ENCODE measurements at regions not wholly inside any gene's neighbourhood (a gene's known extent, or its start where the extent isn't known, plus 50 kb on each side); places are given as distances from the start of the nearest gene placed in this dataset.

GRCh38 chr12:127944211-127944899 lies 322.6 kb upstream of the TMEM132C start:
- no peak for FAIRE-seq
- CTCF ChIA-PET, result no interaction called here

GRCh38 chr12:127957001-127957660 lies 309.8 kb upstream of the TMEM132C start:
- BruUV-seq (replicated peaks), result no TSS peak
- intact Hi-C loops (cut with micrococcal nuclease), result no loop called here
- no peaks in the 10 kb centered on the region for H4K20me1 ChIP-seq (replicated peaks; ENCODE audit: control insufficient read depth, extremely low read depth, insufficient read depth, low read length)
- CTCF ChIA-PET, result no interaction called here
- H3K36me3 ChIP-seq (ENCODE audit: control insufficient read depth in 2 of 2, extremely low read depth in 1 of 2, insufficient read depth in 2 of 2, low read length in 2 of 2), result no peaks in the 10 kb centered on the region
- POLR2A ChIA-PET, result no interaction called here
- H3K4me2 ChIP-seq (ENCODE audit: insufficient read depth, low read length), result no peak overlapping the region
- H3K4me3 ChIP-seq (replicated peaks in 1 of 3; ENCODE audit: insufficient read depth in 1 of 3, low read depth in 1 of 3, low read length in 3 of 3), result no peak overlapping the region
- no peak overlapping the region for H2AFZ ChIP-seq (ENCODE audit: low read depth, low read length)
- peaks cover 7% of the 10 kb centered on the region for H3K9me3 ChIP-seq (replicated peaks; ENCODE audit: control insufficient read depth, insufficient read depth, low read length)
- H3K27ac ChIP-seq (ENCODE audit: insufficient read depth, low read depth, low read length), result no peak overlapping the region
- H3K9me1 ChIP-seq (replicated peaks; ENCODE audit: control insufficient read depth, extremely low read depth, insufficient read depth, low read length), result no peaks in the 10 kb centered on the region
- dilution Hi-C loops (cut with MboI; ENCODE audit: extremely low pct_ligation_motif_present, low sequenced_read_pairs), result no loop called here
- no peaks in the 10 kb centered on the region for H3K4me1 ChIP-seq (ENCODE audit: control insufficient read depth, extremely low read depth, insufficient read depth, low read length)
- no peak overlapping the region for H3K9ac ChIP-seq (replicated peaks; ENCODE audit: extremely low read depth, insufficient read depth, low read length)
- DNase-seq (ENCODE audit: low read depth, low spot score), result no peak
- no peak for FAIRE-seq
- TF ChIP-seq POLR2A (IDR thresholded peaks at IDR 0.05; ENCODE audit: low read depth, low read length), result no peak
- no peaks in the 10 kb centered on the region for H3K27me3 ChIP-seq (ENCODE audit: control insufficient read depth in 2 of 2, insufficient read depth in 2 of 2, low read length in 2 of 2)
- H3K79me2 ChIP-seq (ENCODE audit: control insufficient read depth, insufficient read depth, low read length), result no peaks in the 10 kb centered on the region

More at GRCh38 chr12:127944211-127944899, 322.6 kb upstream of the TMEM132C start:
- no peak overlapping the region for H2AFZ ChIP-seq (ENCODE audit: low read depth, low read length)
- H3K79me2 ChIP-seq (ENCODE audit: control insufficient read depth, insufficient read depth, low read length), result no peaks in the 10 kb centered on the region
- no peak overlapping the region for H3K27ac ChIP-seq (ENCODE audit: insufficient read depth, low read depth, low read length)
- no peaks in the 10 kb centered on the region for H3K36me3 ChIP-seq (ENCODE audit: control insufficient read depth in 2 of 2, extremely low read depth in 1 of 2, insufficient read depth in 2 of 2, low read length in 2 of 2)
- POLR2A ChIA-PET, result no interaction called here
- H3K9ac ChIP-seq (replicated peaks; ENCODE audit: extremely low read depth, insufficient read depth, low read length), result no peak overlapping the region
- H3K4me1 ChIP-seq (ENCODE audit: control insufficient read depth, extremely low read depth, insufficient read depth, low read length), result no peaks in the 10 kb centered on the region
- no peak overlapping the region for H3K4me3 ChIP-seq (replicated peaks in 1 of 3; ENCODE audit: insufficient read depth in 1 of 3, low read depth in 1 of 3, low read length in 3 of 3)
- no peak for DNase-seq (ENCODE audit: low read depth, low spot score)
- dilution Hi-C loops (cut with MboI; ENCODE audit: extremely low pct_ligation_motif_present, low sequenced_read_pairs), result no loop called here
- H4K20me1 ChIP-seq (replicated peaks; ENCODE audit: control insufficient read depth, extremely low read depth, insufficient read depth, low read length), result no peaks in the 10 kb centered on the region
- H3K27me3 ChIP-seq (ENCODE audit: control insufficient read depth in 2 of 2, insufficient read depth in 2 of 2, low read length in 2 of 2), result no peaks in the 10 kb centered on the region
- peaks cover under 1% of the 10 kb centered on the region for H3K9me3 ChIP-seq (replicated peaks; ENCODE audit: control insufficient read depth, insufficient read depth, low read length)
- no TSS peak for BruUV-seq (replicated peaks)
- TF ChIP-seq POLR2A (IDR thresholded peaks at IDR 0.05; ENCODE audit: low read depth, low read length) (no peak), FOS (IDR thresholded peaks at IDR 0.05; ENCODE audit: borderline replicate concordance, insufficient read depth, low read length) (no peak), POLR2AphosphoS5 (IDR thresholded peaks at IDR 0.05; ENCODE audit: insufficient read depth, low read depth, low read length) (no peak), MAX (IDR thresholded peaks at IDR 0.05; ENCODE audit: insufficient read depth, insufficient read length) (no peak)
- H3K4me2 ChIP-seq (ENCODE audit: insufficient read depth, low read length), result no peak overlapping the region
- H3K9me1 ChIP-seq (replicated peaks; ENCODE audit: control insufficient read depth, extremely low read depth, insufficient read depth, low read length), result no peaks in the 10 kb centered on the region
- intact Hi-C loops (cut with micrococcal nuclease), result no loop called here

Data from endothelial cell of umbilical vein (primary cell).